Neural cell (in vitro differentiated cells): ENCODE measurements at regions not wholly inside any gene's neighbourhood (a gene's known extent, or its start where the extent isn't known, plus 50 kb on each side); places are given as distances from the start of the nearest gene placed in this dataset.

ENCODE experiments used
- H2AFZ ChIP-seq: fragments of 200-600, 300-800 bp; sonication (generic), shearing (Covaris generic); 2 replicates; pipeline ENCODE4 v1.6.0; 2014; ENCODE audit warnings: low read depth, mild to moderate bottlenecking, antibody characterized with exemption, low read length, moderate library complexity
- H3F3A ChIP-seq: fragments of 200-600 bp; shearing (Covaris generic); 2 replicates; pipeline ENCODE4 v1.6.1; 2016; ENCODE audit warnings: mild to moderate bottlenecking, moderate library complexity, mixed read lengths, antibody characterized with exemption, low read length; ENCODE audit not compliant: insufficient read depth, poor library complexity, severe bottlenecking
- H3K27ac ChIP-seq: fragments of 200-600, 300-800 bp; sonication (generic), shearing (Covaris generic); 2 replicates; pipeline ENCODE4 v1.5.1; 2014; ENCODE audit warnings: mild to moderate bottlenecking, low read length, moderate library complexity
- H3K27me3 ChIP-seq: fragments of 300-800, 200-600 bp; sonication (generic), shearing (Covaris generic); 2 replicates; pipeline ENCODE4 v1.6.0; 2014; ENCODE audit warnings: mild to moderate bottlenecking, low read depth, low read length, moderate library complexity; ENCODE audit not compliant: insufficient read depth
- H3K36me3 ChIP-seq: fragments of 300-800, 200-600 bp; sonication (generic), shearing (Covaris generic); 2 replicates; pipeline ENCODE4 v1.5.1; 2014; ENCODE audit warnings: mild to moderate bottlenecking, antibody characterized with exemption, low read length, moderate library complexity; ENCODE audit not compliant: insufficient read depth
- H3K4me2 ChIP-seq: fragments of 300-800, 200-600 bp; sonication (generic), shearing (Covaris generic); 2 replicates; pipeline ENCODE4 v1.6.0; 2014; ENCODE audit warnings: mild to moderate bottlenecking, low read length
- H3K4me3 ChIP-seq: fragments of 300-800, 200-600 bp; sonication (generic), shearing (Covaris generic); 2 replicates; pipeline ENCODE4 v1.5.1; 2014; ENCODE audit warnings: mild to moderate bottlenecking, low read length, moderate library complexity
- H3K79me2 ChIP-seq: fragments of 200-600 bp; shearing (Covaris generic); replicated peaks from 2 replicates; pipeline ENCODE4 v1.6.0; 2014; ENCODE audit warnings: mild to moderate bottlenecking, low read length, moderate library complexity; ENCODE audit not compliant: insufficient read depth
- H3K9ac ChIP-seq: fragments of 300-800, 200-600 bp; sonication (generic), shearing (Covaris generic); 2 replicates; pipeline ENCODE4 v1.6.1; 2016; ENCODE audit warnings: mild to moderate bottlenecking, low read length, mixed read lengths
- H3K9me2 ChIP-seq: fragments of 200-600 bp; shearing (Covaris generic); 2 replicates; pipeline ENCODE4 v1.6.1; 2016; ENCODE audit warnings: mild to moderate bottlenecking, low read length, mixed read lengths; ENCODE audit not compliant: insufficient read depth
- H3K9me3 ChIP-seq: fragments of 200-600, 300-800 bp; sonication (generic), shearing (Covaris generic); 2 replicates; pipeline ENCODE4 v1.6.1; 2016; ENCODE audit warnings: mild to moderate bottlenecking, mixed run types, low read length, moderate library complexity, mixed read lengths
- H4K20me1 ChIP-seq: fragments of 200-600 bp; shearing (Covaris generic); 2 replicates; pipeline ENCODE4 v1.6.1; 2016; ENCODE audit warnings: mild to moderate bottlenecking, mixed run types; ENCODE audit not compliant: insufficient read depth
- CTCF ChIP-seq: fragments of 450-650 bp; IDR thresholded peaks from 2 replicates; pipeline ENCODE4 v1.5.1; 2014; ENCODE audit warnings: antibody characterized with exemption, mild to moderate bottlenecking, moderate library complexity; ENCODE audit not compliant: poor library complexity, severe bottlenecking
- EP300 ChIP-seq: fragments of 450-650 bp; conservative IDR thresholded peaks from 2 replicates; pipeline ENCODE4 v1.6.1; 2014; ENCODE audit warnings: antibody characterized with exemption, mild to moderate bottlenecking, moderate library complexity; ENCODE audit not compliant: poor library complexity, severe bottlenecking
- EZH2 ChIP-seq: fragments of 200-600, 300-800 bp; shearing (Covaris generic), sonication (generic); IDR thresholded peaks from 2 replicates; pipeline ENCODE4 v1.6.1; 2014; ENCODE audit warnings: antibody characterized with exemption, low read length, borderline replicate concordance, mild to moderate bottlenecking; ENCODE audit not compliant: insufficient read depth, poor library complexity, severe bottlenecking
- MXI1 ChIP-seq: fragments of 450-650 bp; conservative IDR thresholded peaks from 2 replicates; pipeline ENCODE4 v1.6.1; 2014; ENCODE audit warnings: antibody characterized with exemption, mild to moderate bottlenecking; ENCODE audit not compliant: poor library complexity, severe bottlenecking
- POLR2AphosphoS5 ChIP-seq: IDR thresholded peaks from 2 replicates; pipeline ENCODE4 v1.6.1; 2012
- RAD21 ChIP-seq: fragments of 450-650 bp; conservative IDR thresholded peaks from 2 replicates; pipeline ENCODE4 v1.6.1; 2014; ENCODE audit warnings: antibody characterized with exemption, mild to moderate bottlenecking, moderate library complexity
- REST ChIP-seq: IDR thresholded peaks from 2 replicates; pipeline ENCODE4 v1.6.1; 2012; ENCODE audit warnings: borderline replicate concordance
- SMC3 ChIP-seq: fragments of 450-650 bp; conservative IDR thresholded peaks from 2 replicates; pipeline ENCODE4 v1.6.1; 2014; ENCODE audit warnings: antibody characterized with exemption, mild to moderate bottlenecking, moderate library complexity; ENCODE audit not compliant: poor library complexity
- TAF1 ChIP-seq: IDR thresholded peaks from 2 replicates; pipeline ENCODE4 v1.6.1; 2012; ENCODE audit warnings: low read depth

GRCh38 chrX:43065978-43066377 lies 288.0 kb upstream of the PPP1R2C start:
- Histone ChIP-seq H4K20me1 (no peaks in the 10 kb centered on the region), H3K4me2 (no peak overlapping the region), H2AFZ (no peak overlapping the region), H3F3A (no peaks in the 10 kb centered on the region), H3K9ac (no peak overlapping the region), H3K9me2 (no peaks in the 10 kb centered on the region), H3K79me2 (no peaks in the 10 kb centered on the region), H3K4me3 (no peak overlapping the region), H3K36me3 (no peaks in the 10 kb centered on the region), H3K27me3 (no peaks in the 10 kb centered on the region), H3K27ac (no peak overlapping the region), H3K9me3 (no peaks in the 10 kb centered on the region)
- no peak for TF ChIP-seq REST
- TF ChIP-seq MXI1, result no peak
- no peak for TF ChIP-seq POLR2AphosphoS5
- TF ChIP-seq CTCF, result no peak
- TF ChIP-seq TAF1, result no peak
- TF ChIP-seq RAD21, result no peak
- no peak for TF ChIP-seq EP300
- no peak for TF ChIP-seq SMC3
- no peak for TF ChIP-seq EZH2

- H3K27me3 ChIP-seq, result no peaks in the 10 kb centered on the region
Observed at GRCh38 chrX:43068639-43069038, 290.7 kb upstream of the PPP1R2C start.

More at GRCh38 chrX:43068639-43069038, 290.7 kb upstream of the PPP1R2C start:
- Histone ChIP-seq H3K36me3 (no peaks in the 10 kb centered on the region), H3K79me2 (no peaks in the 10 kb centered on the region), H3F3A (no peaks in the 10 kb centered on the region), H3K4me3 (no peak overlapping the region), H4K20me1 (no peaks in the 10 kb centered on the region), H3K9me3 (no peaks in the 10 kb centered on the region), H3K9me2 (no peaks in the 10 kb centered on the region), H2AFZ (no peak overlapping the region), H3K9ac (no peak overlapping the region), H3K4me2 (no peak overlapping the region), H3K27ac (no peak overlapping the region)
- TF ChIP-seq EP300, result no peak
- TF ChIP-seq MXI1, result no peak
- TF ChIP-seq CTCF, result no peak
- TF ChIP-seq RAD21, result no peak
- no peak for TF ChIP-seq REST
- TF ChIP-seq SMC3, result no peak
- no peak for TF ChIP-seq TAF1
- no peak for TF ChIP-seq POLR2AphosphoS5
- TF ChIP-seq EZH2, result no peak
